GM19395 (cell line): ENCODE measurements at regions not wholly inside any gene's neighbourhood (a gene's known extent, or its start where the extent isn't known, plus 50 kb on each side); places are given as distances from the start of the nearest gene placed in this dataset.
"Not testable (repeated sequence)": the region's sequence is repeated elsewhere in the genome, so short reads cannot be mapped to it uniquely, and the experiment has no call there.

Source experiments
- ATAC-seq: cut with Tn5 transposase; IDR thresholded peaks from one replicate; pipeline ENCODE4 v1.9.1; 2021; ENCODE audit warnings: mild to moderate bottlenecking, moderate library complexity; ENCODE audit not compliant: unreplicated experiment

DNA sequence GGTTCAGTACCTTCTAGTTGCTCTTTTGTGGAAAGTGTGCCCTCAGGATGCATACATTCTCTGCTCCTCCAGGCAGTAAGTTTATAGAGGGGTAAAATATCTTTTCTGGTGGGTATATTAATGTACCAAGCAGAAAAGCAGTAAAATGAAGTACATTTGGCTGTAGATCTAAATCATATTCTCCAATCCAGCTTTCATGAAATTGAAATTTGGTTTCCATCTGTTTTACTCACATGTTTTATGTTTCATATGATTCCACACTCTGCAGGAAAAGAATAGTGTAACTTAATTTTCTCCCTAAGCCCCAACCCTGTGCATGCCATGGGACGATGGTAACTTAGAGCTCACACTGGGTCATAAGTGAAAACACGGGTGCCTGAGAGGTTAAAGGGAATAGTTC lies 172.3 kb downstream of the AKAIN1 start:
- no peak for ATAC-seq

DNA sequence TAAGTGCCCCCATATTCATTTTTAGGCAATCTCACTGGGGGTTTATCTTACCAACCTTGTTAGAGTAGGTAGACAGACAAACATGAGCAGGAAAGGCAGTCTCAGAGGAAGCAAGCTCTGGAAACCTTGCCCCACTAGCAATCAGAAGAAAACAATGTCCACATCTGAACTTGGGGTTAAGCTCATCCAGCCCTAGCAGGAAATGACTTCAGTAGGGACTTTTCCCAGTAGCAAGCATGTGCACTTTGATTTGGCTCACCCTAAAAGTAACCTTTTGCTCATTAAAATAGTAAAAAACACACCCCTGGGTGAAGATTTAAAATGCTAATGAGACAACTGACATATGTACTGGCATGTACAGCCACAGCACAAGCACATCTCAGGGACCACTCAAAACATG lies 175.5 kb downstream of the AKAIN1 start:
- no peak for ATAC-seq

DNA sequence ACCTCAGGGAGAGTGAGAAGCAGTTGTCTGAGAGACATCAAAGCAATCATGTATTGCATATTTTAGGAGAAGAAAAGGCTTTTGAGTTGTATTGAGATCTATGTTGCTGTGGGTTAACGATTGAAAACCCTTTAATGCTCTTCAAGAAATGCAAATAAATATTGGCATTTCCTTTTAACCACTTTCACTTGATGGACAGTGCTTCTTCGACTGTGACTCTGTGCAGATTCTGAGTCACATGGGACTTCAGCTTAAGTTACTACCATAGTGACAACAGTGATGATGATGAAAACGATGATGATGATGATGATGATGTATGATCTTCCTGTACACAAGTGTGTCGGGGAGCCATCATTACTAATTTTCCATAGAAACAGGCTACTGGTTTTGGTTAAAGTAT lies 181.8 kb downstream of the AKAIN1 start:
- no peak for ATAC-seq

DNA sequence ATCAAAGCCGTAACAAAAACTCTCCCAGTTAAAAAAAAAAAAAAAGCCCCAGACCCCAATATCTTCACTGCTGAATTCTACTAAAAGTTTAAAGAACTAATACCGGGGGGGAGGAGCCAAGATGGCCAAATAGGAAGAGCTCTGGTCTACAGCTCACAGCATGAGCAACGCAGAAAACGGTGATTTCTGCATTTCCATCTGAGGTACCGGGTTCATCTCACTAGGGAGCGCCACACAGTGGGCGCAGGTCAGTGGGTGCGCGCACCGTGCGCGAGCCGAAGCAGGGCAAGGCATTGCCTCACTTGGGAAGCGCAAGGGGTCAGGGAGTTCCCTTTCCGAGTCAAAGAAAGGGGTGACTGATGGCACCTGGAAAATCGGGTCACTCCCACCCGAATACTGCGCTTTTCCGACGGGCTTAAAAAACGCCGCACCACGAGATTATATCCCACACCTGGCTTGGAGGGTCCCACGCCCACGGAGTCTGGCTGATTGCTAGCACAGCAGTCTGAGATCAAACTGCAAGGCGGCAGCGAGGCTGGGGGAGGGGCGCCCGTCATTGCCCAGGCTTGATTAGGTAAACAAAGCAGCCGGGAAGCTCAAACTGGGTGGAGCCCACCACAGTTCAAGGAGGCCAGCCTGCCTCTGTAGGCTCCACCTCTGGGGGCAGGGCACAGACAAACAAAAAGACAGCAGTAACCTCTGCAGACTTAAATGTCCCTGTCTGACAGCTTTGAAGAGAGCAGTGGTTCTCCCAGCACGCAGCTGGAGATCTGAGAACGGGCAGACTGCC lies 192.8 kb downstream of the AKAIN1 start:
- not testable (repeated sequence) for ATAC-seq

DNA sequence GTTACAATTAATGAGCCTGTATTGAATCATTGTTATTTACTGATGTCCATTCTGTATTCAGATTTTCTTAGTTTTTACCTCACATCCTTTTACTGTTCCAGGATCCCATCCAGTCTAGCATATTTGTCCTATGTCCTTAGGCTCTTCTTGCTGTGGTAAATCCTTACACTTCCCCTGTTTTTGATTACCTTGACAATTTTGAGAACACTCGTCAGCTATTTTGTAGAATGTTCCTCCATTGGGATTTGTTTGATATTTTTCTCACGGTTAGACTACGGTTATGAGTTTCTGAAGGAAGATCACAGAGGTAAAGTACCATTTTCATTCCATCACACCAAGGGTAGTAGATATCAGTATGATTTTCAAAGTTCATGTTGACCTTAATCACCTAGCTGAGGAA lies 202.3 kb downstream of the AKAIN1 start:
- ATAC-seq = no peak

DNA sequence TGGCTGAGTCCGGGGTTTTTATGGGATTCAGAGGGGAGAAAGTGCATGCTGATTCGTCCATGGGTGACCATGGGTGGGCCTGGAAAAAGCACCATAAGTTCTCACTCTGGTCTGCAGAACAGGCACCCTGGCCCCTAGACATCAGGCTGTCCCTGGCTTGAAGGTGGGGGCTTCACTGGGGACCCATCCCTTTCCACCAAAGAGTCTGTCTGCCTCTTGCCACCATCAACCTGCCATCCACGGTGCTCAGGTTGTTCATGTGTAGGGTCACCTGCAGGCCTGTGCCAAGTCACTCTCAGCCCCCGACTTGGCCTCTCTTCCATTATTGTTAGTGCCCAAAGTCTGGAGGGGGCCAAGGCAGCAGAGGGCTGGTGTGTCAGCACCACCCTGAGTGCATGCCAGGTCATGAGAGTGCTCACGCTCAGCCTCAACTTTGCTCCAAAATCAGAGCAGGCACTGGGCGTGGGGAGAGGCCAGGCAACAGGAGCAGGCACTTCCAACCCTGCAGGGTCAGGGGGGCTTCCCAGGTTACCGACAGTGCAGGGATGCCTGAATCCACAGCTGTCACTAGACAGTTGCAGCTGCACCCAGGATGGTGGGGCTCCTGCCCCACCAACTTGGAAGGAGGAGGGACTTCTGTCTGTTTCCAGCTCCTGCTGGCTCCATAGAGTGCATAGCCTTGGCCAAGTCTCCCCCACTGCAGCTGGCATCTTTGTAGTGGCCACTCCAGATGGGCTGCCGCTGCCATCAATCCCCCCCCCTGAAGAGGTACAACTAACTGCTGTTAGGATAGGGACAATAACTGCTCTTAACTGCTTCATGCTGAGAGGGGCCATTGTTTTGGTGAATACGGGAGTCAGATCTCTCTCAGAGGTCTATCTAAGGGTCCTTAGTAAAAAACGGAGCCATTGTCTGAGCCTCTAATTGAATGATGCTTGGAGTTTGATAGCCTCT lies 209.3 kb downstream of the AKAIN1 start:
- no peak for ATAC-seq

DNA sequence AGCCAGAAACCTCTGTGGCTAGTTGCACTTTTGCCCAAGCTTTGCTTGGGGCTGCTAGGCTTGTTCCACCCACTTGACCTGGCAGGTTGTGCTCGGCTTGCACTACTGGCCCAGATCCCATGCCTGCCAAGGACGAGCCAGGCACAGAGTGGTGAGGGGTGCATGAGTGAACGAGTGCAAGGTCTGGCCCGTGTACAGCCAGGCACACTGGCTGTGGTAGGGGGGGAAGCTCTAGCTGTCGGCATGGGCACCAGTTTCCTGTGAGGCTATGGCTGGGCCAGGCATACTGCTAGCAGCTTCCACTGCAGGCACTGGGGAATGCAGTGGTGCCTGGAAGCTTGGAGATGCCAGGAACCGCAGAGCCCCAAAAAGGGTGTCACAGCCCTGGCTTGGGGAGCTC lies 210.4 kb downstream of the AKAIN1 start:
- ATAC-seq = no peak

DNA sequence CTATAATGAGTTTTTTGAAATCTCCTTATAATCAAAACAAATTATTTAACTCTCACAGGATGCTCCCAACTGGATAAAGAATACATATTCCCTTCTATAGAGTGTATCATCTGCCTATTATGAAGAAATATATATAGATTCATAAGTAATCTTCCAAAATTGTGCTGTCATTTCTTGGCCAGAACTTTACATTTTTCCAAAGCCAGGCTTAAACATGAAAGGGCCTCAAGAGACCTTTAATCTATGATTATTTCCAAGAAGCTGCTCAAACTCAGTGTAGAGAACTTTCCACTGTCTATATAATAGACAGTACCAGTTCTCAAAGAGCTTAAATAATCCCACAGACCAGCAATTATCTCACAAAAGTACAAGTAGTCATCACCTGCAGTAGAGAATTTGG lies 211.0 kb downstream of the AKAIN1 start:
- no peak for ATAC-seq

DNA sequence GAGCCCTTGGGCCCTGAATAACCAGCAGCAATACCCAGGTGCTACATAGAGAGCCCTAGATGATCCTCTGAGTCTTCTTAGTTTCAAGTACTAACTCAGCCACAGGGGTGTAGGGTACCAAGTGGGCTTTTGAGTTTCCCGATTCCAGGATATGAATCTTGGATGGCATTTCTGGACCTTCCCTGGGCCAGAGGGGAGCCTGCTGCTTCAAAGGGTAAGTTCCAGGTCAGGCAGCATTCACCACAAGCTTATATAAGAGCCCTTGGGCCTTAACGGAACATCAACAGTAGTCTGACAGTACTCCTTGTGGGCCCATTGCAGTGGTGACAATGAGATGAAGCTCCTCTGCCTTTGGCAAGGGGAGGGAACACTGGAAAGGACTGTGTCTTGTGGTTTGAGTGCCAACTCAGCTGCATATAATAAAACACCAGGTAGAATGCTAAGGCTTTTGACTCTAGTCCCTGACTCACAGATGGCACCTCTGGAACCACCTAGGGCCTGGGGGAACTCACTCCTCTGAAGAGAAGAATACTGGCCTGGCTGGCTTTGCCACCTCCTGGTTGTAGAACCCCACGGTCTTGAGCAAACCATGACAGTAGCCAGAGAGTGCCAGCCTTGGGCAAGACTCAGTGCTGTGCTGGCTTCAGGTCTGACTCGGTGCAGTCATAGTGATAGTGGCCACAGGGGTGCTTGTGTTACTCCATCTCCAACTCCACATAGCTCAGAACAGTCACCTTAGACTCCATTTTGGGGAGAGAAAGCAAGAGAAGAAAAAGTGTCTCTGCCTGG lies 235.7 kb downstream of the AKAIN1 start:
- ATAC-seq = no peak

DNA sequence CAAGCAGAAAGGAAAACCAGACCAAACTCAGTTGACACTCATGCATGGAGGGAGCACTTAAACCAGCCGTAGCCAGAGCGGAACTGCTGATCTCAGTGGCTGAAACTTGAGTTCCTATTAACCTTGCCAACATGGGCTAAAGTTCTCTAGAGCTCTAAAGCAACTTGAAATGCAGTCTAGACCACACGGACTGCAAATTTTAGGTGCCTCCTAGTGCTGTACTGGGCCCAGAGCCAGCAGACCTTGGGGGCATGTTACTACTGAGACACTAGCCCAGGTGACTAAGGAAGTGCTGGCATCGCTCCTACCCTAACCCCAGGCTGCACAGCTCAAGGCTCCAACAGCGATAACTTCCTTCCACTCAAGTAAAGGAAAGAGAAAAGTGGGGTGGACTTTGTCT lies 236.5 kb downstream of the AKAIN1 start:
- ATAC-seq = no peak

DNA sequence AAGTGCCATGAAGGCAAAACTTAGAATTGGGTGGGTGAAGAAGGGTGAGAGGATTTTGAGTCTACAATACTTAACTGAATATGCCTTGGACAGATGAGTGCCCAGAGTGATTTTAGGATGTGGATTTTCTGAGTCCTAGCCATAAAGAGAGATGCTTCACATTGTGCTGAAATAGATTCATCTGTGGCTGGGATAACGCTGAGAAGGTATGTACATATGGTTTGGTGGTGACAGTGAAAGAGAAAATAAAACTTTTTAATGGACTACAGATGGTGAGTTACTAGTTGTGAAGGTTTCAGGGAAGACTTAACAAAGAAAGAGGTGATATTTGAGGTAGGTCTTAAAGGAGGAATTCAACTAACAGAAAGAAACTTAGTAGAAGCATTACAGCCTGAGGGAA lies 265.8 kb downstream of the AKAIN1 start:
- no peak for ATAC-seq

DNA sequence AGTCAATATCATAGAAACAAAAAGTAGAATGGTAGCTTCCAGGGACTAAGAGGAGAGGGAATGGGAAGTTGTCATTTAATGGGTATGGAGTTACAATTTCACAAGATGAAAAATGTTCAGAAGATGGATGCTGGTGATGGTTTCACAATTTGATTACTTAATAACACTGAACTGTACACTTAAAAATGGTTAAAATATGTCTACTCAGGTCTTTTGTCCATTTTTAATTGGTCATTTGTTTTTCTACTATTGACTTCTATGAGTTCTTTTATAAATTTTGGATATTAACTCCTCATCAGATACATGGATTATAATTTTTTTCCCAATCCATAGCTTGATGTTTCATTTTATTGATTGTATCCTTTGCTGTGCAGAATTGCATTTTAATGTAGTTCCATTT lies 275.5 kb downstream of the AKAIN1 start:
- ATAC-seq = no peak

DNA sequence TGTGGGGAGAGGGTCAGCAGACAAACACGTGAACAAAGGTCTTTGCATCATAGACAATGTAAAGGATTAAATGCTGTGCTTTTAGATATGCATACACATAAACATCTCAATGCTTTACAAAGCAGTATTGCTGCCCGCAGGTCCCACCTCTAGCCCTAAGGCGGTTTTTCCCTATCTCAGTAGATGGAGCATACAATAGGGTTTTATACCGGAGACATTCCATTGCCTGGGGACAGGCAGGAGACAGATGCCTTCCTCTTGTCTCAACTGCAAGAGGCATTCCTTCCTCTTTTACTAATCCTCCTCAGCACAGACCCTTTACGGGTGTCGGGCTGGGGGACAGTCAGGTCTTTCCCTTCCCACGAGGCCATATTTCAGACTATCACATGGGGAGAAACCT lies 279.5 kb downstream of the AKAIN1 start:
- not testable (repeated sequence) for ATAC-seq

DNA sequence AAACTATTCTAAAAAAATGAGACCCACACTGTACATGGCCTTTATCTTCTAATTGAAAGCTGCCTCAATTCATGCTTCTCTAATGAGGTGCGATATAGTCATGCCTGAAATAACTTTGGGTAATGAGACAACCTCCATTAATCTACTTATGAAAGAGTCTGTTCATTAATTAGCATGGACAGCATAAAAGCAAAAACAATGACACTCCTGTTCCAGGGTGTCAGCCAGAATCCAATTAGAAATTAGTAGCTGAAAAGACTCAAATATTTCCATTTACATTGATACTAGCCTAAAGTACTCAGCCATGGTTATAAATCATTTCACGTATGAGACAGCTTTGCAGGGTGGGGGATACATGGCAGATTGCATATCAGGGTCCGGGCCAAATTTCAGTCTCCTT lies 288.7 kb downstream of the AKAIN1 start:
- no peak for ATAC-seq

DNA sequence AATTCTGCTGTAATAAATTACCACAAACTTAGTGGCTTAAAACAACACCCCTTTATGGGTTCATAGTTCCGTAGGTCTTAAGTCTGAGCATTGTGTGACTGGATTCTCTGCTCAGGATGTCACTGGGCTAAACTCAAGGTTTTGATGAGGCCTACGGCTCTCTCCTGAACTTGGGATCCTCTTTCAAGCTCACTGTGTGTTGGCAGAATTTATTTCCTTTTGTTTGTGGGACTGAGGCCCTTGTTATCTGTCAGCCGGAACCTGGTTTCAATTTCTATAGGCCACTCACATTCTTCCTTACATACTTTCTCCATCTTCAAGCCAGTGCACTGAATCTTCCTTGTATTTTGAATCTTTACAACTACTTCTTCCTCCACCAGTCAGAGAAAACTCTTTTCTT lies 290.2 kb downstream of the AKAIN1 start:
- no peak for ATAC-seq

DNA sequence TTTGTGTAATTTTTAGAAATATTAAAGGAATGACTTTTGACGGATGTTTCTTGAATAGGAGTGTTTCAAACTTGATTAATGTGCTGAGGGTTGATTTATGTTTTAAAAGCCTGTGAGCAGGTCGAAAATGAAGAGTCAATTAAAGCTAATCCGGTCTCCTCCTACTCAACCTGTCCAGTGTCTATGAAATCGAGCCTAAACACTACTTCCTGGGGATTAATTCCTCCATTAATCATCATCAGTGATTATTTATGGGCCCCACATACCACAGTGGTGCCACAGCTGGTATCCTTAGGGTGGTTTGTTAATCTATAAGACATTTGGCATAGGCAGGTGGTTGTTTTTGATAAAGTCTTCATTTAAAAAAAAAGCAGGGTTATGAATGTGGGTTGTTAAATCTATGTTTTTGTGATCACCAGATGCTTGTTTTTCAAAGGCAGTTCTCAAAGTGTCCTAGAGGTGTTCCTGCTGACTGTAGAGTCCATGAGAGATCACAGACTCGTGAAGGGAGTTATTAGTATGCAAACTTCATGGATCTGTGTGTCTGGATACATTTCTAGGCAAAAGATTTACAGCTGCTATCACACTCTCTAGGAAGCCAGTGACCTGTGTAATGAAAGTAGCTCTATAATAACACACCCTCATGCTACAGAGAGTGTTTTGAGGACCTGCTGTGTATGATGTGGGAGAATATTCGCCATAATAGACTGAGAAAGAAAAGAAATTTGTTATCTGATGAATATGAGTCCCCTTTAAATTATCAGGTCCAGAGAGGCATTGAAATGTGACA lies 308.6 kb downstream of the AKAIN1 start:
- no peak for ATAC-seq

DNA sequence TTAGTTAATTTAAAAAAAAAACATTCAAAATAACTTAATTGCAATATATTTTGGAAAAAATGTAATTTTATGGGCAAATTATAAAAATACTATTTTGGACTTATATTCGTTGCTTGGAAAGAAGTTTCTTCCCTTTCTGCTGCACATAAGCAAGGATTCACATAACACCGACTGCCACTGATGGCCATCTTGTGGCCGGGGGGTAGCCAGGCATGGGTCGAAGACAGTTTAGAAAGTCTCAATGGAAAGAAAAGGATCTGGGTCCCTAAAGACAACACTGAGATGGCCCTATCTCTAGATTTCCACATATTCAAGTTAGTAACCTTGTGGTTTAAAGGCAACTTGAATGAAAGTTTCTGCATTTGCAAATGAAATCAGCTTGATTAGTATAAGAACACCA lies 318.6 kb downstream of the AKAIN1 start:
- no peak for ATAC-seq

DNA sequence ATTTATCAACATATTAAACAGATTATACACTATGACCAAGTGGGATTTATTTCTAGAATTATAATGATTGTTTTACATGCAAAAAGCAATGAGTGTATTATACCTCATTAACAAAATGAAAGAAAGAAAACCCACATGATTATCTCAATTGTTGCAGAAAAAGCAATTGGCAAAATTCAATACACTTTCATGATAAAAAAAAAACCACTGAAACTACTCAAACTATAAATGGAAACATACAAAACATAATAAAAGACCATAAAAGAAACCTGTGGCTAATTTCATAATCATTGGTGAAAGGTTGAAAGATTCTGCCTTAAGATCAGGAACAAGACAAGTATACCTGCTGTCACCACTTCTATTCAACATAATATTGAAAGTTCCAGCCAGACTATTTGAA lies 325.9 kb downstream of the AKAIN1 start:
- no peak for ATAC-seq

DNA sequence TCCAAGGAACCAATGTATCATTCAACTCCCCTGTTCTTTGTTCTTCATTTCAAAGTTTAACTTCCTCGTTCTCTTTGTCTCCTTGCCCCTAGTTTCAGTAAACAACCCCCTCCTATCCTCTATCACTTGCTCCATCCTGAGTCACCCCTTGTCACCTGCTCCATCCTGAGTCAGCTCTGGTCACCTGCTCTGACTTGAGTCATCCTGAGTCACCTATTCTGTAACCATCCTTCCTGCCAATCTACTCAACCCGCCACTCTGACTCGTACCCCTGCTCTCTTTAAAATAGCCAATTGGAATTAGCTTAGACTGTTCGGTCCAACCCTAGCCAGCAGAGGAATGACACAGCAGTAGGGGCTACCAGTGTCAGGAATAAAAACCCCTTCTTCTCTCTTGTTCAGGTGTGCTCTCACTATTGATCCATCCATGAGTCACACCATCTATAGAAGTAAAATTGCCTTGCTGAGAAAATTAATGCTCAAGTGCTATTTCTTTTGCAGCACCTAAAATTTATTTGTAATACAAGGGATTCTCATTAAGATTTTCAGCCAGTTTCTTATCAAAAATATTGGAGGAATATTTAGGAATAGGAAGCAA lies 326.8 kb downstream of the AKAIN1 start:
- no peak for ATAC-seq

DNA sequence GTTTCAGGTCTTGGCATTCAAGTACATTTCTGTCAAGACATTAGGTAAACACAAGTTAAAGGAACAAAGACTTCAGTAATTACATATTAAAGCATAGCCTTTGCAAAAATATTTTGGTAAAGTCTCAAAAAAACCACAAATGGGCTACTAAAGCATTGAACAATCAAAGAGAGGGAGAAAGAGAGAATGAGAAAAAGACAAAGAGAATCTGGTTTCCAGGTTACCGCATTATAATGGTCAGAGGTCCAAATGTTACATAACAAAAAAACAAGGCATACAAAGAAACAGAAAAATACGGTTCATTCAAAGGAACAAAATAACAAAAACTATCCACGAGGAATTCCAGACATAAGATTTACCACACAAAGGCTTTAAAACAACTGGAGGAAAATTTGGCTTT lies 327.9 kb downstream of the AKAIN1 start:
- no peak for ATAC-seq
